KMS-11 (cell line): ENCODE measurements at regions not wholly inside any gene's neighbourhood (a gene's known extent, or its start where the extent isn't known, plus 50 kb on each side); places are given as distances from the start of the nearest gene placed in this dataset.
"Not testable (repeated sequence)": the region's sequence is repeated elsewhere in the genome, so short reads cannot be mapped to it uniquely, and the experiment has no call there.

Source experiments
- H2AFZ ChIP-seq: fragments of 200-600 bp; sonication (generic); 2 replicates; pipeline ENCODE4 v1.6.1; 2016; ENCODE audit warnings: antibody characterized with exemption, mixed run types, low read depth
- H3K27ac ChIP-seq: fragments of 200-600 bp; sonication (generic); 2 replicates; pipeline ENCODE4 v1.6.1; 2016; ENCODE audit warnings: mild to moderate bottlenecking, mixed run types
- H3K27me3 ChIP-seq: fragments of 200-600 bp; sonication (generic); 2 replicates; pipeline ENCODE4 v1.6.1; 2017; ENCODE audit warnings: mild to moderate bottlenecking, low read depth, mixed run types, moderate library complexity; ENCODE audit not compliant: insufficient read depth
- H3K36me3 ChIP-seq: fragments of 200-600 bp; sonication (generic); 2 replicates; pipeline ENCODE4 v1.6.1; 2017; ENCODE audit warnings: mild to moderate bottlenecking, mixed run types; ENCODE audit not compliant: insufficient read depth
- H3K4me1 ChIP-seq: fragments of 200-600 bp; sonication (generic); 2 replicates; pipeline ENCODE4 v1.6.1; 2016; ENCODE audit warnings: mild to moderate bottlenecking, low read depth, mixed run types; ENCODE audit not compliant: poor library complexity, severe bottlenecking
- H3K4me2 ChIP-seq: fragments of 200-600 bp; sonication (generic); 2 replicates; pipeline ENCODE4 v1.7.0; 2016; ENCODE audit warnings: mild to moderate bottlenecking, mixed run types
- H3K4me3 ChIP-seq: fragments of 200-600 bp; sonication (generic); IDR thresholded peaks from 2 replicates; pipeline ENCODE4 v1.6.1; 2017; ENCODE audit warnings: low read depth, low read length, mixed read lengths; ENCODE audit not compliant: insufficient read depth
- H3K79me2 ChIP-seq: fragments of 200-600 bp; sonication (generic); 2 replicates; pipeline ENCODE4 v1.6.1; 2016; ENCODE audit warnings: low read depth, mixed run types; ENCODE audit not compliant: insufficient read depth
- H3K9ac ChIP-seq: fragments of 200-600 bp; sonication (generic); 2 replicates; pipeline ENCODE4 v1.6.1; 2016; ENCODE audit warnings: mild to moderate bottlenecking, mixed run types
- H4K20me1 ChIP-seq: fragments of 200-600 bp; sonication (generic); 2 replicates; pipeline ENCODE4 v1.6.1; 2016; ENCODE audit warnings: mild to moderate bottlenecking, mixed run types; ENCODE audit not compliant: insufficient read depth

GRCh38 chr15:20021351-20021750 lies 520.2 kb downstream of the GOLGA6L6 start:
- not testable (repeated sequence) for H3K36me3 ChIP-seq, H3K4me1 ChIP-seq, H2AFZ ChIP-seq, H3K27me3 ChIP-seq, H4K20me1 ChIP-seq, H3K27ac ChIP-seq, H3K4me3 ChIP-seq, H3K9ac ChIP-seq, H3K4me2 ChIP-seq, H3K79me2 ChIP-seq

DNA sequence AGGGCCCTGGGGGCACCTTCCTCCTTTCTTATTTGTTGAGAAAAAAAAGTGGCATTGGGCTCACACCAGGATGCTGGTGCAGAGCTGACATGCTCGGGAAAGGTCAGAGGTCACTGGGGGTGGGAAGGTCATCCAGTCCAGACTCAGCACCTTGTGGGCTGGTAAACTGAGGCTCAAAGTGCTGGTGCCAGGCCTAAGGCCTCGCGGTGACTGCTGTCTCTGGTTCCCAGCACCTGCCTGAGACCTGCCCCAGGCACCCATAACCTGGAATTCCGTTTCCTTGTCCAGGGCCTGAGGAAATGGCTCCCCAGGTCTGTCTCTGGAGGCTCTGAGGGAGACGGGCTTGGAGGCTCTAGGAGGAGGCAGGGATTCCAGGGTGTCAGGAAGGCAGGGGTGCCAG lies 521.0 kb downstream of the GOLGA6L6 start:
- not testable (repeated sequence) for H3K9ac ChIP-seq, H2AFZ ChIP-seq, H3K4me2 ChIP-seq, H3K79me2 ChIP-seq, H4K20me1 ChIP-seq, H3K27me3 ChIP-seq, H3K4me3 ChIP-seq, H3K27ac ChIP-seq, H3K4me1 ChIP-seq, H3K36me3 ChIP-seq

GRCh38 chr15:20019758-20020157 lies 521.8 kb downstream of the GOLGA6L6 start:
- not testable (repeated sequence) for H3K79me2 ChIP-seq, H3K4me3 ChIP-seq, H3K9ac ChIP-seq, H3K4me1 ChIP-seq, H3K27ac ChIP-seq, H3K27me3 ChIP-seq, H3K4me2 ChIP-seq, H3K36me3 ChIP-seq, H2AFZ ChIP-seq, H4K20me1 ChIP-seq

DNA sequence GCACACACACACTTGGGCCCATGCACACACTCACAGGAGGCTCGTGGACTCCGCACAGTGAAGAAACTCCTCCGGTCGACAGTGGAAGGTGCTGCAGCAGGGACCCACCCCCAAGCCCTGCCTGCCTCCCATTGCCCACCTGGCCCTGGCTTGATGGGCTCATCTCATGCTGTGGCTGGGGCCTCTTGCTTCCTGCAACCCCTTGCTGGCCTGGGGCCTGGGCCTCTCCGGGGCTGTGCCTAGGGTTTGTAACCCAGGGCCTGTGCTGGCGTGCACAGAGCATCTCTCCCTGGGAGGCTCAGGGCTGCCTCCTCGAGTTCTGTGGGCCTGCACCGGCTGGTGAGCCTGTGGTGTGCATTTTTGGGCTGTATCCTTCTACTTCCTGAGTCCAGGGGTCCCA lies 524.0 kb downstream of the GOLGA6L6 start:
- H3K27ac ChIP-seq, H2AFZ ChIP-seq, H3K27me3 ChIP-seq, H3K9ac ChIP-seq, H3K79me2 ChIP-seq, H3K4me1 ChIP-seq, H3K36me3 ChIP-seq, H4K20me1 ChIP-seq, H3K4me2 ChIP-seq, H3K4me3 ChIP-seq: not testable (repeated sequence)

DNA sequence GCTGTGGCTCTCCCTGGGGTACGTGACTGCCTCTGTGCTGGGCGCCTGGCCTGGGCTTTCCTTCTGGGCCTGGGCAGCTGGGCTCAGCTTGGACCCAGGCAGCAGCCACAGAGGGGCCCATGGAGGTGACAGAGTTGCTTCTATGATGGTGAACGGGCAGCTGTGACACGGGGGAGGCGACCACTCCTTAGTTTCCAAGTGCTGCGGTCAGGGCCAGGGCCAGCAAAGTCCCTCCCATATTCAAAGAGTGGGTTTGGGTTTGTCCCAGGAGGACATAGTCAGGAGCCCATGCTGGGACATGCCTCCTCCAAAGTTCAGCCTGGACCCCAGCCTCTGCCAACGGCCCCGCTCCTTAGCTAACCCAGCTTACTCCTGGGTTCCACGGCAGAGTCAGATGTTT lies 524.7 kb downstream of the GOLGA6L6 start:
- H3K27ac ChIP-seq, H3K9ac ChIP-seq, H3K4me2 ChIP-seq, H3K36me3 ChIP-seq, H3K27me3 ChIP-seq, H4K20me1 ChIP-seq, H3K4me1 ChIP-seq, H2AFZ ChIP-seq, H3K79me2 ChIP-seq, H3K4me3 ChIP-seq: not testable (repeated sequence)

GRCh38 chr15:20012837-20013236 lies 528.8 kb downstream of the GOLGA6L6 start:
- not testable (repeated sequence) for H3K79me2 ChIP-seq, H3K4me1 ChIP-seq, H3K27me3 ChIP-seq, H3K4me2 ChIP-seq, H3K36me3 ChIP-seq, H2AFZ ChIP-seq, H3K9ac ChIP-seq, H3K4me3 ChIP-seq, H3K27ac ChIP-seq, H4K20me1 ChIP-seq

GRCh38 chr15:20010759-20011158 lies 530.8 kb downstream of the GOLGA6L6 start:
- not testable (repeated sequence) for H3K27me3 ChIP-seq, H3K4me3 ChIP-seq, H4K20me1 ChIP-seq, H3K4me1 ChIP-seq, H3K79me2 ChIP-seq, H2AFZ ChIP-seq, H3K4me2 ChIP-seq, H3K9ac ChIP-seq, H3K36me3 ChIP-seq, H3K27ac ChIP-seq

DNA sequence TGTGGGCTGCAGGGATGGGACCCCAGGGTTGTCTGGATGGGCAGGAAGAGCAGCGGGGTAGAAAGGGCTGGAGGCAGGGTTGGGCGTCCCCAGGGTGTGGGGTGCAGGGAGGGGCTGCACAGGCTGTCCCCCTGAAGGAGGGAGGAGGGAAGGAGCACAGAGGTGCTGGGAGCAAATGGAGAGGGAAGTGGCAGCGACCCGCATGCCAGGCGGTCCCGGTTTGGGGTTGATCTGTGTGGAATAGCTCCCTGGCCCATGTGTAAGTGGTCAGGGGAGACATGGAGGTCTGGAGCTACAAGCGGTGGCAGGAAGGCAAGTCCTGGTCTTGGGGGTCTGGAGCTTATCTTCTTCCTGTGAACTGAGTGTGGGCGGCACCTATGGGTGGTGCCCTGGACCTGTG lies 532.0 kb downstream of the GOLGA6L6 start:
- H3K36me3 ChIP-seq, H4K20me1 ChIP-seq, H3K79me2 ChIP-seq, H2AFZ ChIP-seq, H3K4me2 ChIP-seq, H3K27ac ChIP-seq, H3K27me3 ChIP-seq, H3K4me1 ChIP-seq, H3K9ac ChIP-seq, H3K4me3 ChIP-seq: not testable (repeated sequence)

- not testable (repeated sequence) for H3K4me3 ChIP-seq, H3K79me2 ChIP-seq, H3K27ac ChIP-seq, H3K4me1 ChIP-seq, H2AFZ ChIP-seq, H3K36me3 ChIP-seq, H4K20me1 ChIP-seq, H3K9ac ChIP-seq, H3K4me2 ChIP-seq, H3K27me3 ChIP-seq
These were observed 534.3 kb downstream of the GOLGA6L6 start for GRCh38 chr15:20007338-20007737.

GRCh38 chr15:20003471-20003870 lies 538.1 kb downstream of the GOLGA6L6 start:
- not testable (repeated sequence) for H3K27me3 ChIP-seq, H3K4me2 ChIP-seq, H3K36me3 ChIP-seq, H3K4me3 ChIP-seq, H3K9ac ChIP-seq, H3K79me2 ChIP-seq, H3K27ac ChIP-seq, H2AFZ ChIP-seq, H4K20me1 ChIP-seq, H3K4me1 ChIP-seq

DNA sequence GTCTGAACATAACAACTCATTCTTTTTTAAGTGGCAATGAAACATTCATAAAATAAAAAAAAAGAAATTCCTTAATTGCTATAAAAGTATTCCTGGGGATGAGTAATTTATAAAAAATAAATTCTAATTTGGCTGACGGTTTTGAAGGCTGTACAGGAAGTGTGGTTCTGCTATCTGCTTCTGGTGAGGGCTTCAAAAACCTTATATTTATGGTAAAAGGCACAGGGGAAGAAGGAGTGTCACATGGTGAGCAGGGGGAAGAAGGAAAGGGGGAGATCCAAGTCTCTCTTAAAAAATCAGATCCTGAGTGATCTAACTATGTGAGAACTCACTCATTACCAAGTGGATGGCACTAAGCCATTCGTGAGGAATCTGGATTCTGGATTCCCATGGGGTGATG lies 539.0 kb downstream of the GOLGA6L6 start:
- H3K79me2 ChIP-seq, H2AFZ ChIP-seq, H3K4me1 ChIP-seq, H3K9ac ChIP-seq, H4K20me1 ChIP-seq, H3K4me2 ChIP-seq, H3K27me3 ChIP-seq, H3K27ac ChIP-seq, H3K4me3 ChIP-seq, H3K36me3 ChIP-seq: not testable (repeated sequence)
